Kidney epithelial cell (primary cell): ENCODE measurements at regions not wholly inside any gene's neighbourhood (a gene's known extent, or its start where the extent isn't known, plus 50 kb on each side); places are given as distances from the start of the nearest gene placed in this dataset.

Experiments used
- DNase-seq: peaks from one replicate; pipeline ENCODE4 v3.0.0-alpha.2; 2010; ENCODE audit warnings: low read depth
- H3K27me3 ChIP-seq: 2 replicates; pipeline ENCODE4 v1.6.0; 2011; ENCODE audit warnings: low read length; ENCODE audit not compliant: control insufficient read depth, insufficient read depth
- H3K36me3 ChIP-seq: 2 replicates; pipeline ENCODE4 v1.5.1; 2011; ENCODE audit warnings: low read length; ENCODE audit not compliant: control insufficient read depth, insufficient read depth
- H3K4me3 ChIP-seq: 2 replicates; pipeline ENCODE4 v1.5.1; 2011; ENCODE audit warnings: low read depth, mild to moderate bottlenecking, control low read depth, low read length
- CTCF ChIP-seq: IDR thresholded peaks from 2 replicates; pipeline ENCODE4 v1.5.1; 2011; ENCODE audit warnings: mild to moderate bottlenecking, moderate library complexity, low read length, control low read depth, inconsistent platforms; ENCODE audit not compliant: insufficient read depth, poor library complexity, severe bottlenecking

GRCh38 chr16:79659344-79659743 lies 58.8 kb upstream of the MAF start:
- DNase-seq, result no peak
- Histone ChIP-seq H3K4me3 (no peak overlapping the region), H3K27me3 (no peaks in the 10 kb centered on the region), H3K36me3 (no peaks in the 10 kb centered on the region)
- TF ChIP-seq CTCF, result no peak

DNA sequence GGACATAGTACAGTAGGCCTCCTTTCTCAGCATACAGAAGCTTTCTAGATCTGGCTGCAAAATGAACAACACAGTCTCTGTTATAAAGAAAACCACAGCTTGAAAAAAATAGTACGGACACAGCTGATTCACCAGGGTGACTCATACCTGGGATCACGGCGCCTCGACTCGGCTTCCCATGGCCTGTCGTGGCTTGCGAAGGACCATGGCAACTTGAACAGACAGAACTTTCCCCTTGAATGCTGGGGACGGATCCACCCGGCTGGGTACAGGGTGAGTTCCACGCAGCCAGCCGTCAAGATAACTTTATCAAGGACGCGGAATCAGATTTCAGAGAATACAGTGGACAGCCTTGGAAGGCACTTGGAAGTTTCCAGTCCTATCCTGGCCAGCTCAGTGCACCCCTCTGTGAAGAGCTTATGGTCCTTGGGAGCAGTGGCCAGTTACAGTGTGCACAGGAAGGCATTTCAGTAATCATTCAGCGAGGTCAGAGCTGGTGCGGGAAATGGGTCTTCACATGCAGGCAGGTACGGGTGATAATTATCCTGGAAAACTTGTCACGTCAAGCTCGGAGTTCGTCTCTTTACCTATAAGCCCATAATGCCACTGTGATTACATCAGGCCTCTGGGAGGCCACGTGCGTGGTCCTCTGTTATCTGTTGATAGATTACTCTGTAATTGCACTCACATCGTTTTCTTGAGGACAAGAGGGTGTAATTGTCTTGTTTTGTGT lies 57.9 kb upstream of the MAF start:
- DNase-seq, result peak; percentile 74
- no peak overlapping the region for H3K4me3 ChIP-seq
- no peak for TF ChIP-seq CTCF
- H3K27me3 ChIP-seq, result no peaks in the 10 kb centered on the region
- no peaks in the 10 kb centered on the region for H3K36me3 ChIP-seq

DNA sequence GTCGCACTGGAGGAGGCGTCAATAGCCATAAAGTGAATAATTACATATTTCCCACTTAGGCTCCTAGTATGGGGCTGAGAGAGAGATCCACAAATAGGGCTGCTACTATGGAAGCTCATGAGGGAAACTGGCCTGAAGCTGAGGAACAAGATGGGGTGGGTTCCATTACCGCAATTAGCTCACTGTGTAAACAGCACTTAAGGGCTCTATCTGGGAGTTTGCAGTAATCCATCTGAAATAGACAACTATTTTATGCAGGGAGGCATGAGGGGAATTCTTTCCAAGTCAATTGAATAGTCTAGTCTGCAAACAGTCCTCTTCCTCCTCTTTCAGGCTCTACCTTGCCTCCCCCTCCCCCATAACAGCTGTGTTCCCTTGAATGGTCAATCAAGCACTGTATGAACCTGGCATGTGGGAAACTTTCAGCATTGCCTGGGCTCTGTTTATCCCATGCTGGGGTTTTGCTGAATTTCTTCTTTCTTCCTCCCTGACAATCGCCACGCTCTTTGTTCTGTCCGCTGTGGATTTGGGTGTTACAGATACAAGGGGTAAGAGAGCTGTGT lies 56.1 kb upstream of the MAF start:
- H3K4me3 ChIP-seq, result no peak overlapping the region
- no peak for DNase-seq
- no peak for TF ChIP-seq CTCF
- H3K27me3 ChIP-seq, result no peaks in the 10 kb centered on the region
- H3K36me3 ChIP-seq, result no peaks in the 10 kb centered on the region

DNA sequence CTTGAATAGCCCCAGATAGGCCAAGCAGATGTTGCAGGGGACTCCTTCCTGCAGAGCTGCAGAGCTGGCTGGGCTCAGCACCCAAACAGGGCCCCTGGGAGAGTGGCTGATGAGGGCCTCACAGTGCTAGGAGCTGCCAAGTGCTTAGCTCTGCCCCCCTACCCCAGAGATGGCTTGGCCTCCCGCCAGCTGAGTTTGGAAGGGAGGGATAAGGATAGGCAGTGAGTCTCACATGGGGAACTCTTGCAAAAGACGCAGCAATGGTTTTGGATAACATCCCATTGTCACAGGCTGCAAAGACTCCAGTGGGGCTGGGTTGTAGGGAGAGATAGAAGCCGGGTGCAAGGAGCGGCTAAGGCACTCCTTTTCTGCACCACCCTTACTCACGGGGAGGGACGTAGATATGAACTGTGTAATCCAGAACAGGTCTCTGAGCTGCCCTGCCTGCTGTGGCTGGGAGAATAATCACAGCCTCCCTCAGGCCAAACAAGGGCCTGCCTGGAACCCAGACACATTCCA lies 52.9 kb upstream of the MAF start:
- TF ChIP-seq CTCF, result no peak
- Histone ChIP-seq H3K27me3 (no peaks in the 10 kb centered on the region), H3K4me3 (no peak overlapping the region), H3K36me3 (no peaks in the 10 kb centered on the region)
- no peak for DNase-seq

GRCh38 chr16:79651363-79651762 lies 50.8 kb upstream of the MAF start:
- Histone ChIP-seq H3K4me3 (no peak overlapping the region), H3K27me3 (no peaks in the 10 kb centered on the region), H3K36me3 (no peaks in the 10 kb centered on the region)
- TF ChIP-seq CTCF, result no peak
- no peak for DNase-seq
